PFSK-1 (cell line): ENCODE measurements at regions not wholly inside any gene's neighbourhood (a gene's known extent, or its start where the extent isn't known, plus 50 kb on each side); places are given as distances from the start of the nearest gene placed in this dataset.

Experiments
- FOXP2 ChIP-seq: optimal IDR thresholded peaks from 2 replicates; pipeline ENCODE3; 2011; ENCODE audit warnings: borderline replicate concordance, control low read depth, inconsistent platforms; ENCODE audit not compliant: insufficient read depth; ENCODE audit errors: extremely low read length, extremely low read depth
- POLR2AphosphoS5 ChIP-seq: IDR thresholded peaks from 2 replicates; pipeline ENCODE4 v1.6.1; 2012; ENCODE audit warnings: low read depth, mild to moderate bottlenecking, control low read depth, low read length, moderate library complexity
- REST ChIP-seq, 2 experiments: IDR thresholded peaks; 2 replicates each; pipeline versions ENCODE4 v1.6.1 to v1.8.0; 2011 to 2012; ENCODE audit warnings: low read depth in 2 of 2, low read length in 2 of 2, control low read depth in 1 of 2, inconsistent platforms in 1 of 2, mild to moderate bottlenecking in 1 of 2, moderate library complexity in 1 of 2; ENCODE audit not compliant: insufficient read depth in 1 of 2
- SIN3A ChIP-seq: IDR thresholded peaks from 2 replicates; pipeline ENCODE4 v1.6.1; 2012; ENCODE audit warnings: mild to moderate bottlenecking, low read length, moderate library complexity, borderline replicate concordance; ENCODE audit not compliant: insufficient read depth
- TAF1 ChIP-seq: IDR thresholded peaks from 2 replicates; pipeline ENCODE4 v1.6.1; 2012; ENCODE audit warnings: low read length, control low read depth, borderline replicate concordance; ENCODE audit not compliant: insufficient read depth

- TF ChIP-seq TAF1 (no peak), SIN3A (no peak), REST (IDR thresholded peaks at IDR 0.05; ENCODE audit: insufficient read depth in 1 of 2, low read depth in 2 of 2, low read length in 2 of 2) (no peak), FOXP2 (no peak), POLR2AphosphoS5 (no peak)
Measured at GRCh38 chr6:128727500-128727899, 155.4 kb upstream of the LAMA2 start.

- TF ChIP-seq TAF1 (no peak), POLR2AphosphoS5 (no peak), FOXP2 (no peak), REST (IDR thresholded peaks at IDR 0.05; ENCODE audit: insufficient read depth in 1 of 2, low read depth in 2 of 2, low read length in 2 of 2) (no peak), SIN3A (no peak)
Measured at GRCh38 chr6:128725271-128726233, 157.4 kb upstream of the LAMA2 start.

- TF ChIP-seq REST (IDR thresholded peaks at IDR 0.05; ENCODE audit: insufficient read depth in 1 of 2, low read depth in 2 of 2, low read length in 2 of 2), result no peak
- no peak for TF ChIP-seq POLR2AphosphoS5
- TF ChIP-seq FOXP2, result no peak
- TF ChIP-seq TAF1, result no peak
- no peak for TF ChIP-seq SIN3A
Measured at GRCh38 chr6:128724738-128725137, 158.2 kb upstream of the LAMA2 start.

- TF ChIP-seq TAF1 (no peak), POLR2AphosphoS5 (no peak), SIN3A (no peak), FOXP2 (no peak)
Measured at GRCh38 chr6:128723667-128724066, 159.3 kb upstream of the LAMA2 start.

- no peak for TF ChIP-seq TAF1
- TF ChIP-seq FOXP2, result no peak
Measured at GRCh38 chr6:128720891-128721290, 162.0 kb upstream of the LAMA2 start.

- no peak for TF ChIP-seq TAF1
- TF ChIP-seq REST (IDR thresholded peaks at IDR 0.05; ENCODE audit: insufficient read depth in 1 of 2, low read depth in 2 of 2, low read length in 2 of 2), result no peak
- TF ChIP-seq FOXP2, result no peak
- TF ChIP-seq SIN3A, result no peak
- TF ChIP-seq POLR2AphosphoS5, result no peak
Measured at GRCh38 chr6:128719786-128720185, 163.2 kb upstream of the LAMA2 start.
